ENCODE measurements at regions not wholly inside any gene's neighbourhood (a gene's known extent, or its start where the extent isn't known, plus 50 kb on each side); places are given as distances from the start of the nearest gene placed in this dataset.
"Not testable (repeated sequence)": the region's sequence is repeated elsewhere in the genome, so short reads cannot be mapped to it uniquely, and the experiment has no call there.

DNA sequence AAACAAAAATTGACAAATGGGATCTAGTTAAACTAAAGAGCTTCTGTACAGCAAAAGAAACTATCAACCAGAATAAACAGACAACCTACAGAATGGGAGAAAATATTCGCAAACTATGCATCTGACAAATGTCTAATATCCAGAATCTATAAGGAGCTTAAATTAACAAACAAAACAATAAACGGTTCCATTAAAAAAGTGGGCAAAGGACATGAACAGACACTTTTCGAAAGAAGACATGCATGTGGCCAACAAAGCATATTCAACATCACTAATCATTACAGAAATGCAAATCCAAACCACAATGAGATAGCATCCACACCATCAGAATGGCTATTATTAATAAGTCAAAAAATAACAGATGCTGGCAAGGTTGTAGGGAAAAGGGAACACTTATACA, 50.5 kb upstream of the MED13L start:
- DNase-seq (ENCODE audit: low read depth), result not testable (repeated sequence)

DNA sequence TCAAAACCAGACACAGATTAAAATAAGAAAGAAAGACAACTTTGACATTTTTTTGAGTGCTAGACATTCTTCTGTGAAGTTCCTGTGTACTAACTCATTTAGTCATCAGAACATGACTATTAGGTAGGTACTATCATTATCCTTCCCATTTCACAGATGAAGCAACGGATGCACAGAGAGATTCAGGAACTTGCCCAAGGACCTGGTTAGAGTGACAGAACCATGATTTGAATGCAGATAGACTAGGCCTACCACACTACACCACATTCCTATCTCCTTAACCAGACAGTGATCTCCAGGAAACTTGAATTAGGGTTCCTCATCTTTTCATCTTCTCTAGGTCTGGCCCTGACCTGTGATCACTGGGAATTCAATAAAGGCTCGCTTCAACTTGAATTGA, 54.4 kb upstream of the MED13L start:
- DNase-seq (ENCODE audit: low read depth), result no peak

DNA sequence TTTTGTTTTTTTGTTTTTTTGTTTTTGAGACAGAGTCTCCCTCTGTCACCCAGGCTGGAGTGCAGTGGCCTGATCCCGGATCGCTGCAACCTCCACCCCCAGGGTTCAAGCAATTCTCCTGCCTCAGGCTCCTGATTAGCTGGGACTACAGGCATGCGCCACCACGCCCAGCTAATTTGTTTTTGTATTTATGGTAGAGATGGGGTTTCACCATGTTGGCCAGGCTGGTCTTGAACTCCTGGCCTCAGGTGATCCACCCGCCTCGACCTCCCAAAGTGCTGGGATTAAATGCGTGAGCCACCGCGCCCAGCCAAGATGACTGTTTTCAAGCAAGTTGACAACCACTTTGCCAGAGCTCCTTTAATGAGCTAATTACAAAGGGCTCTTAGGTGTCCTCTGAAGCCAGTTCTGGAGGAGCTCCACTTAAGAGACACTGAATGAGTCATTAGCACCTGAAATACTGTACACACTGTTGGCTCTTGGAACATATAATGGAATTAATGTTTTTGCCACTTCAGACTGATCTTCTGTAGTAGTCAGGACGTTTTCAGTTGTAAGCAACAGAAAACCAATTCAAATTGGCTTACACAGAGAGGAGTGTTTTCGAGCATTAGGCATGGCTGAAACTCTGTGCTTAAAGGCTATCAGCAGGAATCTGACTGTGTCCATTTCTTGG, 55.4 kb upstream of the MED13L start:
- no peak for DNase-seq (ENCODE audit: low read depth)

DNA sequence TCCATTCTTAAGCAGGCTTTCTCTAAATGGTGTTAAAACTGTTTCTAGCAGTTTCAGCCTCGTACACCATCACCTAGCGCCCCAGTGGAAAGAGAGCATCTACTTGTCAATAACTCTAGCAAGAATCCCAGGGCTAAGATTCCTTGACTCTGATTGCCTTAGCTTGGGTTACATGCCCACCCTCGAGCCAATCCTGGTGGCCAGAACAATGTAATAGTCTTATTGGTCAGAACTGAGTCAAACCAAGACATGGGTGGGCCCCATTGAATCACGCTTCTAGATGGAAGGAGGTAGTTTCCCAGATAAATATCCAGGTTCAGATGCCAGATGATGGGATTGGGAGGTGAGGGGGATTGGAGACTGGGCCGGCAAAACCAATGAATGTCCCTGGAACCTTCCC, 55.9 kb upstream of the MED13L start:
- no peak for DNase-seq (ENCODE audit: low read depth)

DNA sequence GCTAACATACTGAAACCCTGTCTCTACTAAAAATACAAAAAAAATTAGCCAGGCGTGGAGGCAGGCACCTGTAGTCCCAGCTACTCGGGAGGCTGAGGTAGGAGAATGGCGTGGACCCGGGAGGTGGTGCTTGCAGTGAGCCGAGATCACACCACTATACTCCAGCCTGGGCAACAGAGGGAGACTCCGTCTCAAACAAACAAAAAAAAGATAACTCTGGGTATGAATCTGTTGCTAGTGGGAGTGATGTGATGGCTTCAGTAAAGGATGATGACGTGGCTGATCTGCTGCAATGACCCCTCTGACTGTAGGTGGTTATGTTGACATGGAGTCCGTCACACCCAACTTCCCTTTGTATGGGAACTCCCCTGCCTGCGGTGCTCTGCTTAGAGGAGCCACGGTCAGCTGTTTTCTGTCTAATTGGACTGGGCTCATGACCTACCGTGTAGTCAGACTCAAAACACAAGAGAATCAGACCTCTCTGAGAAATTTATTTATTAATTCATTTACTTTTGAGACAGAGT, 59.1 kb upstream of the MED13L start:
- DNase-seq (ENCODE audit: low read depth), result no peak

DNA sequence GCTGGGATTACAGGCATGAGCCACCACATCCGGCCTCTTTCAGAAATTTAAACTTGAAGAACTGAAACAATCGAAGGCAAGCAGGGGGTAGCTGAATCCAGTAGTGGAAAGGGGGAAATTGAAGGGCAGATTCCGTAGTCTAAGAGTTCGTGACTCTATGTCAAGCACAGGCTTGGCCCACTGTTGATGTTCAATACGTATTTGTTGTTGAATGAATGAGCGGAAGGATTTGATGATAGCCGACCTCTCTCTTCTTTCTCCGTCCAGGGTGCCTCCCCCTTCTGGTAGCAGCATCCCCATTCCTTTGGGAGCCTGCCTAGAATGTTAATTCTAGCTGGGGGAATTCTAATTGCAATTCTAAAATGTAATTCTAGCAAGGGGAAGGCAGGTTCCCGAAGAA, 59.8 kb upstream of the MED13L start:
- no peak for DNase-seq (ENCODE audit: low read depth)

DNA sequence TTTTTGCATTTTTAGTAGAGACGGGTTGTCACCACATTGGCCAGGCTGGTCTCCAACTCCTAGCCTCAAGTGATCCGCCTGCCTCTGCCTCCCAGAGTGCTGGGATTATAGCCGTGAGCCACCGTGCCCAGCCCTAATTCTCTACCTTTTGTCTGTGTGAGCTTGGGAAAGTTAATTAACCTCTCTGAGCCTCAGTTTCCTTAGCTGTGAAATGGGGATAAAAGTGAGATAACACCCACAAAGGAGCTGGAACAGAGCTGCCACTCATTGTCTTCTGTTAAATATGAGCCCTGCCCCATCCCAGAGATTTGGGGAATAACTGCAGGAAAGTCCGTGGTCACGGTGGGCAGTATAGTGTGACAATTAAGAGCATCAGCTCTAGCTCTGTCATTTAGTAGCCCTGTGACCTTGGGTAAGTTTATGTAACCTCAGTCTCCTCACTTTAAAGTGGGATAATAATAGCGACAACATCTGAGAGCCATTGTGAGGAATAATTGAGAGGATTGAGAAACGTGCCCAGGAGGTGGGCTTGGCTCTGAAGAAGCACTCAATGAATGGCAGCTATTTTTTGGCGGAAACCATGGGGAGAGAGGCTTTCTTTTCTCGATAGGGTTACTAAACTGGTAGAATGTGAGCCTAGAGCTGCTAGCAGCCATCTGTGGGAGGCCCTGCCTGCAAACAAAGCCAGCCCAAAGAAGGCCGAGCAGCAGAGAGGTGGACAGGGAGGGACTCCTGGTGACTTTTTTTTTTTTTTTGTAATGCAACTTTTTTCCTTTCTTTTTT, 60.8 kb upstream of the MED13L start:
- no peak for DNase-seq (ENCODE audit: low read depth)

DNA sequence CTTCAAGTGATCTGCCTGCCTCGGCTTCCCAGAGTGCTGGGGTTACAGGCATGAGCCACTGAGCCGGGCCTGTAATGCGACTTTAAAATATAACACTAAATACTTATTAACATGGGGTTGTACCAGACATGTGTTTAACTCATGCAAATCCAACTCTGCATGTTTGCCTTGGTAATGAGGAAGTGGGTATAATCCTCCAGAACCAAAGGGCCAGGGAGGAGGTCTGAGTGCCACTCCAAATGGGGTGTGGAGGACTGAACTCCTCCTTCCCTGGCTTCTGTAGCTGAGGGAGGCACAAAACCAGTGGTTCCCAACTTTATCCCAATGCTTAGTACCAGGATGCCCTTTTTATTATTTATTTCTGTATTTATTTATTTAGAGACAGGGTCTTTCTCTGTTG, 61.6 kb upstream of the MED13L start:
- DNase-seq (ENCODE audit: low read depth), result no peak

DNA sequence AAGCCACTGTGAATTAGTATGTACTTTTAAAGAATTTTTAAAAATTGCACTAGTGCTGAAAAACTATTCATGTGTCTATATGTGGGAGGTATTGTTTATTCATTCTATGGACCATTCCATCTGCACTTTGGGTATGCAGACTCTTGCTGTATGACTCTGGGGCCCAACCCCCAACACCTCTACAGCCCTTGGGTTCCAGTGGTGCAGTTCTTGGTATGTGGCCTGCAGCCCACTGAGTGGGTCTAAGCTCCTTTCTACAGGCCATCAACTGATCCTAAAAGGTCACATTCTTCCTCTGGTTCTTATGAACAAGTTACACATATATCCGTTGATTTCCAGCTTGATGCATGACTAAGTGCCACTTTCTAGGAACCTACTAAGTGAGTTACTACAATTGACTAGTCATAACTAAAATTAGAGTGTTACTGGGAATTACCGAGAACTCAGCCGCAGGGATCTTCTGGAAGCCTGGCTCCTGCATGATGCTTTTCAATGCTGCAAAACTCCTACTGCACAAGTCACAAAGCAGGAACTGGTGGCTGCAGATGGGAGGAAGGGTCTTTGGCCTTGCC, 62.4 kb upstream of the MED13L start:
- no peak for DNase-seq (ENCODE audit: low read depth)

DNA sequence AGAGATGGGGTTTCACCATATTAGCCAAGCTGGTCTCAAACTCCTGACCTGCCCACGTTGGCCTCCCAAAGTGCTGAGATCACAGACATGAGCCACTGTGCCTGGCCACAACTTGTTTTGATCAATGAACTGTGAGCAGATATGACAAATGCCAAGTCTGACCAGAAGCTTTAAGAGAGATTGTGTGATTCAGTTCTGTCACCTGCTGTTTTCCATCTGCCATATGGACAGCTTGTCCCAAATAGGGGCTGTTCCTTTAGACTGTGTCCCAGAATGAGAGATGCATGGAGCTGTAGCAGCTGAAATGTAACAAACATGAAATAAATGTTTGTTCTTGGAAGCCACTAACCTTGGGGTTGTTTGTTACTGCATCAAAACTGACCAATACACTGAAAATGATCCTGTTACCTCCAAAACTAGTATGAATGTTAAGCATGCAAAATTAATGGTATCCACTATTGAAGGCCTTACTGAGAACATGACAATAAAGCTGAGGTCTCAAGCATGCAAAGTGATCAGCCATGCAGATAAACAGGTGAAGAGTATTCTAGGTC, 65.9 kb upstream of the MED13L start:
- no peak for DNase-seq (ENCODE audit: low read depth)

DNA sequence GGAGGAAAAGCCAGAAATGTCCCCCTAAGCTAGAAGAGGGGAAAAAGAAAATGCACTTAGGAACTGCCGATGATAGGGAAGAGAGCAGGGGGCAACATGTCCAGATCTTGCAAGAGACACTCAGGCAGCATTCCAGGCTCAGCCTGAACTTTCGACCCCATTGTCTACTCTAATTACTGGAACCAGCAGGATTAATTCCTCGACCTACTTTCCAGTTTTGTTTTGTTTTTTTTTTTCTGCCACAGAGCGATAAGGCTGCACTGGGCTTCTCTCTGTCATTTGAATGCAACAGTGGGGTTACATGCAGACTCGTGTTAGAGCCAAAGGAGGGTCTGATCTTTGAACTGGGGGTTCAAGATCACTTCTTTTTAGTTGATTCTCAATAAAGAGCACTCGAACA, 68.7 kb upstream of the MED13L start:
- DNase-seq (ENCODE audit: low read depth), result no peak

DNA sequence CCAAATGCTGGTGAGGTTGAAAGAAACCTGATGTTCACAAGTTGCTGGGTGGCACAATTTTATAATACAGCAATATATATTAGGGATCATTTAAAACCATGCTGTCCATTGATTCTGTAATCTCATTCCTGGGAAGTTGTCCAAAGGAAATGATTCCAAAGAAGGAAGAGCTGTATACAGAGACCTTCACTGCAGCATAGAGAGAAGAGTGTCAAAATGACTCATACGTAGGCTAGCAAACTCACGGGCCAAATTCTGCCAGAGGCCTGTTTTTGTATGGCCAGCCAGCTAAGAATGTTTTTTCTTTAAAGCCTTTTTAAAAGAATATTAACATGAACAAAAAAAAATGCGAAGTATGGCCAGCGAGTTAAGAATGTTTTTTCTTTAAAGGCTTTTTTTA, 69.2 kb upstream of the MED13L start:
- DNase-seq (ENCODE audit: low read depth), result no peak

DNA sequence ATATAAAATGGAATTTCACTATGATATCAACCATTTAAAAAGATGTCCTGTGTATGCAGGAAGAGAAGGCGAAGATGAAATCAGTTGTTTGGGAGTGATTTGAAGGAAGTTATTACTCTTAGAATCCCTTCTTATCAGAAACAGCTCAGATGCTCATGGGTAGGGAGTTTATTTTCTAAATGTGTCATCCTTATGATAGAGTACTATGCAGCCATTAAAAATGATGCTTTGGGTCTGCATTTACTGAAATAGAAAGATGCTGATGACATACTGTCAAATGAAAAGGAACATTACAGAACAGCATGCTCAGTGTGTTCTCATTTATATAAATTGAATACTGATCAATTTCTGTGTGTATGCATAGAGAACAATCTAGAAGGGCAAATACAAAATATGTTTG, 69.8 kb upstream of the MED13L start:
- DNase-seq (ENCODE audit: low read depth), result no peak

DNA sequence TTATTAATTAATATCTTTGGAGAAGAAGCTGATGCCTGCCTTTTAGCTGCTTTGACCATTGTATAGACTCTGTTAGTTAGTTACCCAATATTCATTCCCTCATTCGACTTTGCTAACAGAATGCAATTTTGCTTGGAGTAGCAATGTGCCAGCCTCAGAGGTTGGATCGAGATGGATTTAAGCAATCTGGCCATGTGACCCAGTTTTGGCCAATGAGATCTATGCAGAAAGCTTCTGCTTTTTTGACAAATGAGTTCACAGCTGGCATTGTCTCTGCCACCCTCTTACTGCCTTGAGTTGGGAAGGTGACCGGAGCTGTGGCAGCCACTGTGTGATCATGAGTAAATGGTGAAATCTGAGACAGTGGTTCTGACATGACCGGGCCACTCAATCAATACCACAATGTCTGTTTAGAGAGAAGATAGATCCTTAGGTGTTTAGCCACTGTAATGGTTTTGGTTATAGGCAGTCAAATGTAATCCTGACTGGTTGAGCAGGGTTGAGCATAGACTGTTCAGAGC, 74.9 kb upstream of the MED13L start:
- DNase-seq (ENCODE audit: low read depth), result no peak

DNA sequence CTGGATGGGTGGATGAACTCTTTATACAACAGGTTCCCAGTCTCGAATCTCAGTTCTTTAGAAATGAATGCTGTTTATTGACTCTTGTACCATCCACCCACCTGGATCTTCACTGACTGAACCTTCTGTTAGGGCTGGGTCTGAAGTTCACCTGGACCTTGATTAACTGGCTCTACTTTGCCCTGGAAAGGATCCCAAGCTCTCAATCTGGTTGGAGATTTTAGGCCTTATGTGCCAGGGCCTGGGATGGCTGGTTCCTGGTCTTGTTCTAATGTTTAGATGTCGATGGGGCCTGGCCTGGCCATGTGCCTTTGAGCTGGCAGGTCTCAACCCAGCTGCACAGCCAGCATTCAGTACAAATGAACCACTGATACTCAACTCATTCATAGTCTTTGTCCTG, 76.5 kb upstream of the MED13L start:
- no peak for DNase-seq (ENCODE audit: low read depth)

DNA sequence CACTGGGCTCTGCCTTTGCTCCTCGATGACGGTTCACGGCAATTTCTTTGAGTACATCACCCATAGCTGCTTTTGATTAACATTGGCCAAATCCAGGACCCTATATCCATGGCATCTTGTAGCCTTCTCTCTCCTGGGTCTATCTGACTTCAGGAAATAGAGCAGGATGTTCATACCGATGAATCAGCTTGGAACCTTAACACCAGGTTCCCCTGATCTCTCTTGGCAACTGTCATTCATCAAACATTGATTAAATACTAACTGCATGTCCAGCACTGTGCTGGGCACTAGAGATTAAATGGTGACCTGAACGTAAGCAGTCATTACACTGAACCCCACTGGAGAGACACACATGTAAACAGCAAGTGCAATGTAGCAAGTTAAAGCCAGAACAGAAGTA, 77.0 kb upstream of the MED13L start:
- DNase-seq (ENCODE audit: low read depth), result no peak

DNA sequence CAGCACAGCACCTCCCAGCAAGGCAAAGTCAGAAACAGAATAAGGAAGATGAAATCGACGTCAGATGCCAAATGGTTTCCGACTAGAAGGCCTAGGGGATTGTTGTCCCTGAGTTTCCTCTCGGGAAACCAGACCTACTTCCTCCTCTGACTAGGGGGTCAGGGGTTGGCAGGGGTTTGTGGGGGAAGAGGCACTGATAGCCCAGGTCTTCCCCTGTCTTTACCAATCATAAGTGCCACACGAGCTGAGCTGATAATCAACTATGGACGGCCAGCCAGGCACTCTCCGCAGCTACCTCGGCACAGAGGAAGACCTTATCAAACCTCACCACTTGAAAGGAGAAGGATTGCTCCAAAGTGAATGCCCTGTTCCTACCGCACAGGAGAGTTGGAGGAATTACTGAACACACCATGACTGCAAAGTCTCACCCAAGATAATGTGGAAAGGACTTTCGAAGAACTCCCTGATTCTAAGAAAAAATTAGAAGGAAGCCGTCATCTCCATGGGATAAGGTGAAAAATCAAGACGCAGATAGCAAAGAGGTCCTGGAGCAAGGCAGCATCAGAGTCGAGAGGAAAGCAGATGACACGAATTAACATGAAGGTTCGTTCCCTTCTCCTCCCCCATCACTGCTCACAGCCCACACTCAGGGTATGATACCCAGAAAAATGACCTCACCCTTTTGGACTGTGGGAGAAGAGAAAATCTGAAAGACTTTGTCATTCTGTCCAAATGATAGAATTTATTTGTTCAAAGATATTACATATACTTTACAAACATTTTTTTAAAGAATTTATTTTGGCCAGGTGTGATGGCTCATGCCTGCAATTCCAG, 77.7 kb upstream of the MED13L start:
- no peak for DNase-seq (ENCODE audit: low read depth)

DNA sequence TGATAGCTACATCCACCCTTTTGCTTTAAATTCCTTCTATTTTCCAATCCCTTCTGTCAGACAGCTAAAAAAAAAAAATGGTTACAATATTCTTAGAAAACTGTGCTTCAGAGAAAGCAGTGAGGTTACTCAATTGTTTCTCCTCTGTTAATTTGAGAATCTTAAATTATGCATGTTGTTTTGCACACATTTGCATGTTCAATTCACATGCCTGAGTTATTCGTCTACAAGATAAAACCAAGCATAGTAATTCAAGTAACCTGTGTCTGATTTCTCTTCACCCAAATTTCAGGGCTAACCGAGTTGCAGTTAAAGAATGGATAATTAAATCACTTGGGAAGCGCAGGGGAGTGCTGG, 81.0 kb upstream of the MED13L start:
- no peak for DNase-seq (ENCODE audit: low read depth)

DNA sequence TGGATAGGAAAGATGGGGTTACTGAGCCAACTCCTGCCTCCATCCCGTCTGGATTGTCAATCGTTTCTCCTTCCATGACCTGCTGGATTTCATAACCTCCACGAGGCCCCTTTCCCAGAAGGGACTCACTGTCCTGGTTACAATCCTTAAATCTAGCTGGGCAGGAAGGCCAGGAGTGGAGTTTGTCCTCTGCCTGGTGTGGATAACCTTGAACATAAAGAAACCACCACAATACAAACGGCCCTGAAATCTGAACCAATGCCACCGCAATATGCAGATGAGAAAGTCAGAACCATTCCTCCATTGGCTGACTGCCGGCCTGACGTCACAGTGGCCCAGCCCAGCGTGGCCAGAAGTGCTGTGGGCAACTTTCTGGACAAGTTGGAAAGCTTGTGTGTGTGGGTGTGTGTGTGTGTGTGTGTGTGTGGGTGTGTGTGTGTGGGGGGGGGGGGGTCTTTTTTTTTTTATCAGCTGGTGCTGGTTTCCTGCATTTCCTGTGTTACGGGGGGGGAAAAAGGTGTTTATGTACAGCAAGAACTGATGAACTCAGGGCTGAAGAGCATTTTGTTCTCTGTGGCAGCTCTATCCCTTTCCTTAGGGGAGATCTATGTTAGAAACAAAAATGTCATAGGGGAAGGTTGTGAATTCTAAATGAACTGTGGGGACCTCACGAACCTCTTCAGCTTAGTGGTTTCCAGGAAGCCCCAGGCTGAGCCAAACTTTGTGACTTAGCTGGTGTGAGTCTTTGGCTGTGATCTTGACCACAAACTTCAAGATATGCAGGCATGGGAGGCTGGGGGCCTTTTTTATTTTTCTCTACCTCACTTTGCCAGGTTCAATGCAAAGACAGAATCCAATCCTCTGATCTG, 81.6 kb upstream of the MED13L start:
- DNase-seq (ENCODE audit: low read depth), result peak; percentile 30

DNA sequence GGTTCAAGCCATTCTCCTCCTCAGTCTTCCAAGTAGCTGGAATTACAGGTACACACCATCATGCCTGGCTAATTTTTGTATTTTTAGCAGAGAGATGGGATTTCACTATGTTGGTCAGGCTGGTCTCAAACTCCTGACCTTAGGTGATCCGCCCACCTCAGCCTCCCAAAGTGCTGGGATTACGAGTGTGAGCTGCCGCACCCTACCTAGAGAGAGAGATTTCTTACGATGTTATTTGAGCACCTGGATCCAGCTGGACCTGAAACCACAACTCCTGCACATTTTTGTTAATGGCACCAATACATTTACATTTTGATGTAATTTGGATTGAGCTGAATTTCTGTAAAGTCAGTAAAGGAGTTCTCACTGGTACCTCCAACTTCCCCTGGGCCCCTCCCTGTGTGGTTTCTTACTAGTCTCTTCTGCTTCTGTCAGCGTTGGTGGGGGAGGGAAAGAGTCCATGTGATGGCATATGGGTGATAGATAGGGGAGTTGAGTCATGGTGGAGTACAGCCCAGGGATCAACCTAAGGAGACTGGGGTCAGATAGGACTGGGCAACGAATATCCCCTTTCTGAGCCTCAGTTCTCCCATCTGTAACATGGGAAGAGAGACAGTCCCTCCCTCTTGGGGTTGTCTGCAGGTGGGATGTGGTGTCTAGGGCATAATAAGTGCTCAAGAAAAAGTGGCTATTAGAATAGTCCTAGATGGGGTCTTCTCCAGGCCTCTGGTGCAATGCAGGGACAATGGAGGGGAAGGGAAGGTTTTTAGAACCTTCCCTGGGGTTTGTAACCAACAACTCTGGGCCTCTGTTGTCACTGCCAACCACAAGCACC, 83.3 kb upstream of the MED13L start:
- no peak for DNase-seq (ENCODE audit: low read depth)

All from stimulated activated CD8-positive, alpha-beta memory T cell treated with anti-CD3 and anti-CD28 coated beads, Interleukin-7, amount 100 ng/mL, for 24 hours (primary cell).